Fibroblast of skin of right quadriceps (primary cell): ENCODE measurements at regions not wholly inside any gene's neighbourhood (a gene's known extent, or its start where the extent isn't known, plus 50 kb on each side); places are given as distances from the start of the nearest gene placed in this dataset.
"Not testable (repeated sequence)": the region's sequence is repeated elsewhere in the genome, so short reads cannot be mapped to it uniquely, and the experiment has no call there.

Experiments
- DNase-seq: peaks from one replicate; pipeline ENCODE4 v3.0.0-alpha.2; 2013

DNA sequence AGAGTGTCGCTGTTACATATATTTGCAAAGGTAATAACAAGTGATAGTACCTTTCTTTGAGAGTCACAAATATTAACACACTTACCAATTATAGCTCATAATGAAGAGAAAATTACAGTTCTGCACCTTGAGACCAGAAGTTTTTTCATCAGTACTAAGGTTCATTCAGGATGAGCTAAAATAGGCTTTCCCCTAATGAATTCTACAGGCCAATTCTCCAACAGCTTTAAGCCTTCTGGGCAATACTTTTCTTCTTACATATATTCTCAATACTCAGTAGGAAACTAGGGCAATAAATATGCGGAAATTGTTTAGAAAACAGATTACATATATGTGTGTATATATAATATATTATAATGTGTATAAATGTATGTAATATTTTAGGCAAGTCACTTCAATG lies 2672.8 kb upstream of the PCDH20 start:
- DNase-seq: no peak

- DNase-seq: no peak
Measured at GRCh38 chr13:64087624-64088023, 2672.0 kb upstream of the PCDH20 start.

- DNase-seq: no peak
Measured at GRCh38 chr13:64083811-64084210, 2668.2 kb upstream of the PCDH20 start.

DNA sequence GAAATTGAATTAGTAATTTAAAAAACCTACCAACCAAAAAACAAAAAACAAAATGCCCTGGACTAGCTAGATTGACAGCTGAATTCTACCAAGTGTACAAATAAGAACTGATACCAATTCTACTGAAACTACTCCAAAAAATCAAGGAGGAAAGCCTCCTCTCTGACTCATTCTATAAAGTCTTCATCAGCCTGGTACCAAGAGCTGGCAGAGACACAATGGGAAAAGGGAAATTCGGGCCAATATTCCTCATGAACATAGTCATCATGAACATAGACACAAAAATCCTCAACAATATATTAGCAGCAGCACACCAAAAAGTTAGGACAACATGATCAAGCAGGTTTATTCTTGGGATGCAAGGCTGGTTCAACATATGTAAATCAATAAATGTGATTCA lies 2667.7 kb upstream of the PCDH20 start:
- DNase-seq: no peak

- DNase-seq: no peak
Measured at GRCh38 chr13:64078480-64078936, 2662.9 kb upstream of the PCDH20 start.

DNA sequence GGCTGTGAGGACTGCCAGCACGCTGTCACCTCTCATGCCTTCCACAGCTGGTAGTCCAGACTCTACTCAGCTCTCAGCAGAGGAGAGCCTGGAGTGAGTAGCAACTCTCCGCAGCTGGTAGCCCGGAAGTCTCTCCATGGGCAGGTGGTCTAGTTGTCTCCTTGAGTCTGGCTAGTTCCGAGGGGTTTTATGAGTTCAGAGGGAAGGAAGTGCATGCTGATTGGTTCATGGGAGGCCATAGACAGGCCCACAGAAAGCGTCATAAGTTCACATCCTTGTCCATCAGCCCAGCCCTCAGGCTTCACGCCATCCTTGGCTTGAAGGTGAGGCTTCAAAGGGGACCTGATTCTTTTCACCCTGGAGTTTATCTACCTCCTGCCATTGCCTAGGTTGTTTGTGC lies 2662.4 kb upstream of the PCDH20 start:
- DNase-seq: no peak

GRCh38 chr13:64077132-64077835 lies 2661.6 kb upstream of the PCDH20 start:
- not testable (repeated sequence) for DNase-seq

GRCh38 chr13:64075543-64076271 lies 2660.1 kb upstream of the PCDH20 start:
- no peak for DNase-seq

DNA sequence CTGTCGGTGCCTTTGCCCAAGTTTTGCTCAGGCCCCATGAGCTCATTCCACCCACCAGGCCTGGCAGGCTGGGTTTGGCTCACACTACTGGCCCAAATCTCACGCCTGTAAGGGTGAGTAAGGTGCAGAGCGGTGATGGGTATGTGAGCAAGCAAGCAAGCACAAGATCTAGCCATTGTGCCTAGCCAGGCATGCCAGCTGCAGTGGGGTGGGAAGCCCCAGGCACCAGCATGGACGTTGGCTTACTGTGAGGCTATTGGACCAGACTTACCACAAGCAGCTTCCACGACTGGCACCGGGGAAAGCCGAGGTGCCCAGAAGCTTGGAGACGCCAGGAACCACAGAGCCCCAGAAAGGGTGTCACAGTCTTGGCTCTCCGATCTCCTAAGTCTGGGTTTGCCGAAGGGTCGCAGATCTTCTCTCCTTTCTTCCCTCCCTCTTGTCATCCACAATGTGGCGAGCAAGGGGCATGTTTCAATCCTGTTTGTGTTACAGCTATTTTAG lies 2659.4 kb upstream of the PCDH20 start:
- no peak for DNase-seq

DNA sequence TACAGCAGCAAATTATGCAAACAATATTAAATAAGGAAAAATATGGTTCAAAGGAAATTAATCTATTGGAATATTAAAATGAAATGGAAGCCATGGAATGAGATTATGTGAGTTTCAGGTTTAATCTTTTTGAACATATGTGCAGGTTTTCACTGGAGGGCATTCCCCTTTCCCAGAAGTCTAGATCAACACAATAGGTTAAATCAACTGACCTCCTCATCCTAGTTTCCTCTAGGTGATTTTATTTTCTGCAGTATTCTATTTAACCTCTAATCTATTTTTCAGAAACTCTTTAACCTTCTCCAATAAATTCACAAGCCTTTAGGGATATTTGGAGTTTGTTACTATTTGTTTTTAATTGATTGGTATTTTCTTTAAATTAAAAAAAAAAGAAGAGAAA lies 2657.6 kb upstream of the PCDH20 start:
- no peak for DNase-seq

DNA sequence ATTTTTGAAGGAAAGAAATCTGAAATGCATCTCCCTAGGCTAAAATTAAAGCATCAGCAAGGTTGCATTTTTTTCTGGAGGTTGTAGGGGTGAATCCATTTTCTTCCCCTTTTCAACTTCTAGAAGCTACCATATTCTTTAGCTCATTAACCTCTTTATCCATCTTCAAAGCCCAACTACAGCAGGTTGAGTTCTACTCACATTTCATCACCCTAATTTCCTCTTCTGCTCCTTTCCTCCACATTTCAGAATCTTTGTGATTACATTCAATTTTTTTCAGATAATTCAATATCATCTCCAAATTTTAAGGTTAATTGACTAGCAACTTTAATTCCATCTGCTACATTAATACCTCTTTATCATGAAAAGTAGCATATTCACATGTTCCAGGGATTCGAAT lies 2655.7 kb upstream of the PCDH20 start:
- DNase-seq: no peak

- DNase-seq: no peak
Measured at GRCh38 chr13:64069892-64070291, 2654.2 kb upstream of the PCDH20 start.

DNA sequence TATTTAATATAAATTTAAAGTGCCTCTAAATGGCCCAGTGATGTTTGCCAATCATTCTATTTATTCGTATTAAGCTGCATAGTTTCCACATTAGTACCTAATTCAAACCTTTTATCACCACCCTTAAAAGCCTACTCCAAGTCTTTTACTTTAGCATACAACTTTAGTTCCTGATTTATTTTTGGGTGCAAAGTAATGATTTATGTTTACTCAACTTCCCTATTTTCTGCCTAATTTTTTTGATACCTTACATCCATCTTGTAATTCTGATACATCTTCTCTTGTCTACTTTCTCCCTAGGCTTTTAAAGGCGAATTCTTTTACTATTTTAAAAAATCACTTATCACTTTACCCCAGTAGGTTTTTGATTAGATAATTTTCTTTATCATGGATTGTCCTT lies 2651.1 kb upstream of the PCDH20 start:
- no peak for DNase-seq

DNA sequence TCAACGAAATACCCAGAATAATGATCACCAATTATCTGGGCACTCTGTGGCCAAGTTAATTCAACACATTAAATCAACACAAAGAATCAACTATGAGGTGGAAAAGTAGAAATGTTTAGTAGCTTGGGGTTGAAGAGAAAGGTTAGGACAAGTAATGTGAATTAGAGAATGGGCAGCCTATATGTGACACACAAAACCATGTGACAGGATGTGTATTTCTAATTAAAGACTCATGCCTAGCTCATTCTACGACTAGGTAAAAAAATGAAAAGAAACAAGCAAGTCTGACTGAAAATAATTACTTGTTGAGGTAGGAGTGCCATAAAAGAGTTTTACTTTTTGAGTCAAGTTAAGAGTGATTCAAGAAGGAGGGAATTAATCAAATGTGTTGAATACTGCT lies 2646.0 kb upstream of the PCDH20 start:
- no peak for DNase-seq

- no peak for DNase-seq
Measured at GRCh38 chr13:64057372-64058020, 2641.8 kb upstream of the PCDH20 start.

- DNase-seq: no peak
Measured at GRCh38 chr13:64054321-64054720, 2638.7 kb upstream of the PCDH20 start.

DNA sequence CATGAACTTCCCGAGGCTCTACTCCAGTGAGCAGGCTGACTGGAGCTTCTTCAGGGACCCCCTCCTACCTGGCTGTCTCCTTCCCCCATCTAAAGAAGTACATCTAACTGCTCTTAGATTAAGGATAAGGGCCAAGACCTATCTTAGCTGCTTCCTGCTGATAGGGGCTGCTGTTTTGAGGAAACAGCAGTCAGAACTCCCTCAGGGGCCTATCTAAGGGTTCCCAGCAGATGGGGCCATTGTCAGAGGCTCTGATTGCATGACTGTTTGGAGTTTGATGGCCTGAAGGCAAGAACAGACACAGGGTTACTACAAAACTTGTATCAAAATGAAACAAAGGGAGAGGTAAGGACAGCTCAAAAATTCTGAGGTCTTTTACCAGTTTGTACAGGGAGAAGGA lies 2636.9 kb upstream of the PCDH20 start:
- no peak for DNase-seq

DNA sequence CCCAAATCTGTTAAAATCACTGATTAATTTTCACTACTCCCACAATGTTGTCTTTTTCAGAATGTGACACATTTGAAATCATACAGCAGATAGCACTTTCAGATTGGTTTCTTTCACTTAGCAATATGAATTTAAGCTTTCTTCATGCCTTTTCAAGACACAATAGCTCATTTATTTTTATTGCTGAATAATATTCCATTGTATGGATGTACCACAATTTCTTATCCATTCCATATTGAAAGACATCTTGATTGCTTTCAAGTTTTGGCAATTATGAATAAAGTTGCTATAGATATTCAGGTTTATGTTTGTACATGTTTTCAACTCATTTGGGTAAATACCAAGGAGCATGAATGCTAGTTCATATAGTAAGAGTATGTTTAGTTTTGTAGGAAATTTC lies 2635.6 kb upstream of the PCDH20 start:
- no peak for DNase-seq

- DNase-seq: no peak
Measured at GRCh38 chr13:64041296-64041695, 2625.6 kb upstream of the PCDH20 start.

- no peak for DNase-seq
Measured at GRCh38 chr13:64033921-64034320, 2618.3 kb upstream of the PCDH20 start.

DNA sequence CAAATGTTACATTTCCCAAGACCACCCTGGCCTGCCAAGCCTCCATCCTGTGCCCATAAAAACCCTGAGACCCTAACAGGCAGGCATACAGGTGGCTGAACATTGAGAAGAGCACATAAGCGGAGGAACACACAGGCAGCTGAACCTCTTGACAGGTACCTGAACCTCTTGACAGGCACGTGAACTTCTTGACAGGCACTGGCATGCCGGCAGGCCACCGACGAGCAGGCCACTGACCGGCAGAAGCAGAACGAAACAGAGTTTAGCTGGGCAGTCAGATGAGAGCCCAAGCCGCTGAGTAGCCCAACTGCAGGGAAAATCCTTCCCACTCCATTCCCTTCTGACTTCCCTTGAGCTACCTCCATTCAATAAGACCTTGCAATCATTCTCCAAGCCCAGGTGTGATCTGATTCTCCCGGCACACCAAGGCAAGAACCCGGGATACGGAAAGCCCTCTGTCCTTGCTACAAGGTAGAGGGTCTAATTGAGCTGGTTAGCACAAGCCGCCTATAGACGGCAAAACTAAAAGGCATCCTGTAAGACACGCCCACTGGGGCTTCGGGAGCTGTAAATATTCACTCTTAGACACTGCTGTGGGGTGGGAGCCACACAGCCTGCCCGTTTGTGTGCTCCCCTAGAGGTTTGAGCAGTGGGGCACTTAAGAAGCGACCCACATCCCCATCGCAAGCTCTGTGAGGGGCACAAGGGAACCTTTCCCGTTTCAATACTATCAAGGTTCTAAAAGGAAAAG lies 2613.9 kb upstream of the PCDH20 start:
- DNase-seq: no peak

DNA sequence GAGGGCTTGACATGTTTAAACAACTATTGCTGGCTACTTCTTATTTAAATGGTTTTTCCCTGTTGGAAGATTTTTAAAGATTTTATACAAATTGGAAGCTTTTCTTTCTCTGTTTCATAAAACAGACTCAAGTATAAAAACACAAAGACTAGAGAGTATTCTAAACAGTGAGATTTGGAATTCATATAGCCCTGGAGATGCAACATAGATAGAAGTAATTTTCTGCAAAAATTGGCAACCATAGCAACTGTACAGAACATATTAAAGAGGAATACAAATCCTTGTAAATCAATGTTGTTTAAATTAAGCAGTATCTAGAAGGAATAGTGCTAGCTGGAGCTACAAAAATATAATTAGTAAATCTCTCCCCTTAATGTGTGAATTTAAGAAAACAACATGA lies 2612.9 kb upstream of the PCDH20 start:
- no peak for DNase-seq

DNA sequence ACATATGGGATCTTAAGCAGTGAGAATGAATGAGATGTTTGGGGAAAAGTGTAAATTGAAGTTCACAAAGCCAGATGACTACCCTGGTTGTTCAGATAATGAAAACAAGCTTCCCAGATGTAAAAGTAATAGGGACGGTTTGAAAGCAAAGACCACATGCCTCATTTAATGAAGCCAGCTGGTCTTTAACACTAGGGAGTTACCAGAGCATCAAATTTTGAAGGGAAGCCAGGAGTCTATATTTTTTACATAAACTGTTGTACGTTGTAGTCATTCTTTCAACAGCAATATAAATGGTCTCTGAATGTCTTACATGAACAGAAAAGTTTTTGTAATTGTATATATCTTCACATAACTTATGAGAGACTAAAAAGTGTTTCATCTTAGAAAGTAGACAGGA lies 2604.5 kb upstream of the PCDH20 start:
- no peak for DNase-seq
